HL-60 (cell line): ENCODE measurements at regions not wholly inside any gene's neighbourhood (a gene's known extent, or its start where the extent isn't known, plus 50 kb on each side); places are given as distances from the start of the nearest gene placed in this dataset.

ENCODE experiments used
- CTCF ChIP-seq: IDR thresholded peaks from one replicate; pipeline ENCODE4 v1.5.1; 2011; ENCODE audit warnings: low read length, control low read depth, inconsistent platforms; ENCODE audit not compliant: insufficient read depth
- GABPA ChIP-seq: IDR thresholded peaks from 2 replicates; pipeline ENCODE4 v1.6.1; 2012; ENCODE audit warnings: low read depth
- POLR2AphosphoS5 ChIP-seq: IDR thresholded peaks from 2 replicates; pipeline ENCODE4 v1.6.1; 2012; ENCODE audit warnings: low read depth
- REST ChIP-seq: IDR thresholded peaks from 2 replicates; pipeline ENCODE4 v1.6.1; 2012; ENCODE audit warnings: low read depth; ENCODE audit not compliant: insufficient replicate concordance

- no peak for TF ChIP-seq POLR2AphosphoS5
- TF ChIP-seq REST: no peak
- TF ChIP-seq CTCF: no peak
- no peak for TF ChIP-seq GABPA
Measured at GRCh38 chr3:144957398-144958101, 985.9 kb downstream of the DIPK2A start.
